Activated naive CD8-positive, alpha-beta T cell treated with anti-CD3 and anti-CD28 coated beads, Interleukin-2, amount 10 ng/mL, durations not matched to agents 7 days and 5 days (primary cell): ENCODE measurements at regions not wholly inside any gene's neighbourhood (a gene's known extent, or its start where the extent isn't known, plus 50 kb on each side); places are given as distances from the start of the nearest gene placed in this dataset.

Source experiments
- ATAC-seq: fragments of 150-1000 bp; cut with Tn5 transposase; one replicate; pipeline ENCODE4 v1.10.0; 2021; ENCODE audit warnings: low read depth, moderate library complexity
- POLR2A ChIA-PET: fragments of 350-600 bp; sonication (Branson Sonifier 250); formaldehyde crosslinking; loops from one replicate; lab custom pipeline; 2021; ENCODE audit warnings: antibody characterized with exemption; lab: Charles Lee
- DNase-seq: peaks from one replicate; pipeline ENCODE4 v3.0.0; 2021
- H3K27ac Mint-ChIP-seq: one replicate; pipeline ENCODE4 v1.8.0; 2022; ENCODE audit warnings: mild to moderate bottlenecking, mixed read lengths
- H3K27me3 Mint-ChIP-seq: one replicate; pipeline ENCODE4 v1.8.0; 2022; ENCODE audit warnings: mild to moderate bottlenecking, moderate library complexity, mixed read lengths
- H3K36me3 Mint-ChIP-seq: one replicate; pipeline ENCODE4 v1.8.0; 2021; ENCODE audit warnings: mild to moderate bottlenecking, mixed read lengths
- H3K4me1 Mint-ChIP-seq: one replicate; pipeline ENCODE4 v1.8.0; 2021; ENCODE audit warnings: mixed read lengths
- H3K4me3 Mint-ChIP-seq: one replicate; pipeline ENCODE4 v1.8.0; 2022; ENCODE audit warnings: mild to moderate bottlenecking, moderate library complexity, mixed read lengths
- H3K9me3 Mint-ChIP-seq: one replicate; pipeline ENCODE4 v1.8.0; 2021; ENCODE audit warnings: mixed read lengths

GRCh38 chr15:93881310-93881709, 350.1 kb upstream of the MCTP2 start:
- no peak overlapping the region for H3K27ac Mint-ChIP-seq
- H3K4me1 Mint-ChIP-seq: no peaks in the 10 kb centered on the region
- H3K36me3 Mint-ChIP-seq: no peaks in the 10 kb centered on the region
- no peak for ATAC-seq
- no peaks in the 10 kb centered on the region for H3K27me3 Mint-ChIP-seq
- DNase-seq: no peak
- POLR2A ChIA-PET: no interaction called here
- no peak overlapping the region for H3K4me3 Mint-ChIP-seq
- H3K9me3 Mint-ChIP-seq: no peaks in the 10 kb centered on the region

- DNase-seq (no peak), ATAC-seq (no peak)
- Mint-ChIP-seq H3K27me3 (no peaks in the 10 kb centered on the region), H3K27ac (no peak overlapping the region), H3K4me1 (no peaks in the 10 kb centered on the region), H3K4me3 (no peak overlapping the region), H3K36me3 (no peaks in the 10 kb centered on the region), H3K9me3 (no peaks in the 10 kb centered on the region)
- POLR2A ChIA-PET: no interaction called here
These were observed 351.0 kb upstream of the MCTP2 start for GRCh38 chr15:93880358-93880757.

- no peaks in the 10 kb centered on the region for H3K9me3 Mint-ChIP-seq
- no peaks in the 10 kb centered on the region for H3K4me1 Mint-ChIP-seq
- H3K36me3 Mint-ChIP-seq: no peaks in the 10 kb centered on the region
- H3K27ac Mint-ChIP-seq: no peak overlapping the region
- H3K27me3 Mint-ChIP-seq: peaks cover 13% of the 10 kb centered on the region
- DNase-seq (no peak), ATAC-seq (no peak)
- POLR2A ChIA-PET: no interaction called here
- H3K4me3 Mint-ChIP-seq: no peak overlapping the region
These were observed 360.8 kb upstream of the MCTP2 start for GRCh38 chr15:93870583-93870982.

- Mint-ChIP-seq H3K9me3 (no peaks in the 10 kb centered on the region), H3K27me3 (peaks cover 24% of the 10 kb centered on the region), H3K27ac (no peak overlapping the region), H3K36me3 (no peaks in the 10 kb centered on the region), H3K4me1 (peaks cover 13% of the 10 kb centered on the region), H3K4me3 (no peak overlapping the region)
- ATAC-seq (no peak), DNase-seq (no peak)
- POLR2A ChIA-PET: no interaction called here
These were observed 364.4 kb upstream of the MCTP2 start for GRCh38 chr15:93866948-93867347.

- ATAC-seq (no peak), DNase-seq (no peak)
- no peaks in the 10 kb centered on the region for H3K36me3 Mint-ChIP-seq
- H3K27ac Mint-ChIP-seq: no peak overlapping the region
- H3K4me3 Mint-ChIP-seq: no peak overlapping the region
- no peaks in the 10 kb centered on the region for H3K9me3 Mint-ChIP-seq
- H3K4me1 Mint-ChIP-seq: peaks cover 16% of the 10 kb centered on the region
- H3K27me3 Mint-ChIP-seq: peaks cover 24% of the 10 kb centered on the region
- POLR2A ChIA-PET: no interaction called here
These were observed 364.9 kb upstream of the MCTP2 start for GRCh38 chr15:93866476-93866875.

GRCh38 chr15:93865586-93865985, 365.8 kb upstream of the MCTP2 start:
- Mint-ChIP-seq H3K27me3 (peaks cover 25% of the 10 kb centered on the region), H3K9me3 (no peaks in the 10 kb centered on the region), H3K27ac (no peak overlapping the region), H3K4me3 (no peak overlapping the region), H3K36me3 (no peaks in the 10 kb centered on the region), H3K4me1 (peaks cover 21% of the 10 kb centered on the region)
- ATAC-seq (no peak), DNase-seq (no peak)
- POLR2A ChIA-PET: no interaction called here

GRCh38 chr15:93862791-93863190, 368.6 kb upstream of the MCTP2 start:
- no peak for DNase-seq
- ATAC-seq: peak; percentile 39
- Mint-ChIP-seq H3K27ac (no peak overlapping the region), H3K36me3 (no peaks in the 10 kb centered on the region), H3K4me1 (peaks cover 21% of the 10 kb centered on the region), H3K4me3 (peak overlapping the region; percentile 29), H3K27me3 (peaks cover 24% of the 10 kb centered on the region), H3K9me3 (no peaks in the 10 kb centered on the region)
- POLR2A ChIA-PET: no interaction called here

GRCh38 chr15:93861956-93862741, 369.2 kb upstream of the MCTP2 start:
- H3K4me3 Mint-ChIP-seq: peak overlapping the region; percentile 29
- ATAC-seq: no peak

GRCh38 chr15:93861413-93861812, 369.9 kb upstream of the MCTP2 start:
- peaks cover 21% of the 10 kb centered on the region for H3K4me1 Mint-ChIP-seq
- H3K9me3 Mint-ChIP-seq: no peaks in the 10 kb centered on the region
- H3K27me3 Mint-ChIP-seq: peaks cover 27% of the 10 kb centered on the region
- H3K4me3 Mint-ChIP-seq: peak overlapping the region; percentile 26
- no peak overlapping the region for H3K27ac Mint-ChIP-seq
- DNase-seq (no peak), ATAC-seq (peak; percentile 50)
- no peaks in the 10 kb centered on the region for H3K36me3 Mint-ChIP-seq
- POLR2A ChIA-PET: no interaction called here

More at GRCh38 chr15:93861956-93862741, 369.2 kb upstream of the MCTP2 start:
- Mint-ChIP-seq H3K4me1 (peaks cover 21% of the 10 kb centered on the region), H3K27ac (no peak overlapping the region), H3K9me3 (no peaks in the 10 kb centered on the region), H3K27me3 (peaks cover 27% of the 10 kb centered on the region), H3K36me3 (no peaks in the 10 kb centered on the region)
- POLR2A ChIA-PET: no interaction called here
- DNase-seq: no peak

GRCh38 chr15:93860701-93861100, 370.7 kb upstream of the MCTP2 start:
- Mint-ChIP-seq H3K9me3 (no peaks in the 10 kb centered on the region), H3K27ac (no peak overlapping the region), H3K4me3 (no peak overlapping the region), H3K36me3 (no peaks in the 10 kb centered on the region), H3K27me3 (peaks cover 23% of the 10 kb centered on the region), H3K4me1 (peaks cover 21% of the 10 kb centered on the region)
- POLR2A ChIA-PET: no interaction called here
- ATAC-seq (no peak), DNase-seq (no peak)

GRCh38 chr15:93859176-93859575, 372.2 kb upstream of the MCTP2 start:
- no peaks in the 10 kb centered on the region for H3K36me3 Mint-ChIP-seq
- no peak overlapping the region for H3K4me3 Mint-ChIP-seq
- no peak overlapping the region for H3K27ac Mint-ChIP-seq
- POLR2A ChIA-PET: no interaction called here
- DNase-seq (no peak), ATAC-seq (no peak)
- peaks cover 22% of the 10 kb centered on the region for H3K27me3 Mint-ChIP-seq
- no peaks in the 10 kb centered on the region for H3K9me3 Mint-ChIP-seq
- peaks cover 21% of the 10 kb centered on the region for H3K4me1 Mint-ChIP-seq

GRCh38 chr15:93855181-93855826, 376.1 kb upstream of the MCTP2 start:
- Mint-ChIP-seq H3K4me3 (no peak overlapping the region), H3K27ac (no peak overlapping the region), H3K27me3 (peaks cover 12% of the 10 kb centered on the region), H3K9me3 (no peaks in the 10 kb centered on the region), H3K36me3 (no peaks in the 10 kb centered on the region), H3K4me1 (no peaks in the 10 kb centered on the region)
- DNase-seq (no peak), ATAC-seq (no peak)
- POLR2A ChIA-PET: no interaction called here

- POLR2A ChIA-PET: no interaction called here
- H3K4me3 Mint-ChIP-seq: no peak overlapping the region
- H3K36me3 Mint-ChIP-seq: no peaks in the 10 kb centered on the region
- H3K4me1 Mint-ChIP-seq: no peaks in the 10 kb centered on the region
- H3K27ac Mint-ChIP-seq: no peak overlapping the region
- no peak for DNase-seq
- ATAC-seq: no peak
- H3K27me3 Mint-ChIP-seq: peaks cover 14% of the 10 kb centered on the region
- no peaks in the 10 kb centered on the region for H3K9me3 Mint-ChIP-seq
These were observed 377.3 kb upstream of the MCTP2 start for GRCh38 chr15:93854088-93854487.

- H3K4me1 Mint-ChIP-seq: no peaks in the 10 kb centered on the region
- H3K36me3 Mint-ChIP-seq: no peaks in the 10 kb centered on the region
- no peak overlapping the region for H3K27ac Mint-ChIP-seq
- ATAC-seq (no peak), DNase-seq (no peak)
- H3K4me3 Mint-ChIP-seq: no peak overlapping the region
- POLR2A ChIA-PET: no interaction called here
- no peaks in the 10 kb centered on the region for H3K9me3 Mint-ChIP-seq
- peaks cover 15% of the 10 kb centered on the region for H3K27me3 Mint-ChIP-seq
These were observed 378.6 kb upstream of the MCTP2 start for GRCh38 chr15:93852761-93853160.
